Keratinocyte (primary cell): ENCODE measurements at regions not wholly inside any gene's neighbourhood (a gene's known extent, or its start where the extent isn't known, plus 50 kb on each side); places are given as distances from the start of the nearest gene placed in this dataset.

Source experiments
- DNase-seq: peaks from one replicate; pipeline ENCODE4 v3.0.0-alpha.2; 2011; ENCODE audit warnings: low read depth, missing footprints, low spot score
- FAIRE-seq: peaks from 2 replicates; lab custom pipeline; 2011; peaks lifted over from hg19 to GRCh38; lab: Jason Lieb, UNC
- H2AFZ ChIP-seq: 2 replicates; pipeline ENCODE4 v1.6.0; 2012; ENCODE audit warnings: low read length, control low read depth, inconsistent platforms; ENCODE audit not compliant: control insufficient read depth
- H3K27ac ChIP-seq: 2 replicates; pipeline ENCODE4 v1.5.1; 2011; ENCODE audit warnings: low read length; ENCODE audit not compliant: control insufficient read depth, insufficient read depth
- H3K27me3 ChIP-seq: 3 replicates; pipeline ENCODE4 v1.6.0; 2011; ENCODE audit warnings: low read length; ENCODE audit not compliant: control insufficient read depth, insufficient read depth; ENCODE audit errors: extremely low read depth
- H3K36me3 ChIP-seq, 2 experiments: 2 replicates in 1 of 2; 3 replicates in 1 of 2; pipeline ENCODE4 v1.5.1; 2011; ENCODE audit warnings: low read length in 2 of 2, mild to moderate bottlenecking in 1 of 2; ENCODE audit not compliant: control insufficient read depth in 2 of 2, insufficient read depth in 2 of 2; ENCODE audit errors: extremely low read depth in 1 of 2
- H3K4me1 ChIP-seq: 3 replicates; pipeline ENCODE4 v1.5.1; 2011; ENCODE audit warnings: low read length; ENCODE audit not compliant: control insufficient read depth, insufficient read depth; ENCODE audit errors: extremely low read depth
- H3K4me2 ChIP-seq: 3 replicates; pipeline ENCODE4 v1.6.0; 2011; ENCODE audit warnings: low read depth, low read length; ENCODE audit not compliant: control insufficient read depth, insufficient read depth; ENCODE audit errors: extremely low read depth
- H3K4me3 ChIP-seq, 3 experiments: fragments of 200-600 bp in 1 of 3; sonication (generic) in 1 of 3; 2 replicates in 2 of 3; 3 replicates in 1 of 3; pipeline ENCODE4 v1.5.1; 2011 to 2016; ENCODE audit warnings: low read length in 3 of 3, mild to moderate bottlenecking in 3 of 3, control low read depth in 2 of 3, inconsistent platforms in 1 of 3, low read depth in 1 of 3, mixed read lengths in 1 of 3, mixed run types in 1 of 3, moderate library complexity in 1 of 3; ENCODE audit not compliant: control insufficient read depth in 2 of 3, insufficient read depth in 2 of 3; ENCODE audit errors: extremely low read depth in 1 of 3
- H3K79me2 ChIP-seq: 2 replicates; pipeline ENCODE4 v1.6.0; 2012; ENCODE audit warnings: low read length; ENCODE audit not compliant: control insufficient read depth, insufficient read depth
- H3K9ac ChIP-seq: 3 replicates; pipeline ENCODE4 v1.6.0; 2011; ENCODE audit warnings: low read length; ENCODE audit not compliant: control insufficient read depth, insufficient read depth; ENCODE audit errors: extremely low read depth
- H3K9me1 ChIP-seq: 3 replicates; pipeline ENCODE4 v1.6.0; 2011; ENCODE audit warnings: low read length; ENCODE audit not compliant: control insufficient read depth, insufficient read depth; ENCODE audit errors: extremely low read depth
- H3K9me3 ChIP-seq: 2 replicates; pipeline ENCODE4 v1.5.1; 2012; ENCODE audit warnings: low read depth, low read length; ENCODE audit not compliant: control insufficient read depth
- H4K20me1 ChIP-seq: 3 replicates; pipeline ENCODE4 v1.6.0; 2011; ENCODE audit warnings: low read length; ENCODE audit not compliant: control insufficient read depth, insufficient read depth; ENCODE audit errors: extremely low read depth
- EZH2 ChIP-seq: IDR thresholded peaks from one replicate; pipeline ENCODE4 v1.6.1; 2012; ENCODE audit warnings: inconsistent platforms, mild to moderate bottlenecking, low read length, moderate library complexity
- dilution Hi-C: fragments of 300-500 bp; cut with MboI; formaldehyde crosslinking; loops from one replicate; pipeline ENCODE4 v1.7.0; 2020; ENCODE audit warnings: low sequenced_read_pairs; ENCODE audit not compliant: extremely low pct_ligation_motif_present
- TF ChIP-seq, protein P1 (sequence below), 3 experiments: IDR thresholded peaks in 1 of 3; conservative IDR thresholded peaks in 1 of 3; optimal IDR thresholded peaks in 1 of 3; 2 replicates in 2 of 3; 3 replicates in 1 of 3; pipeline versions ENCODE3 to v1.5.1; 2011; ENCODE audit warnings: low read length in 3 of 3, mild to moderate bottlenecking in 3 of 3, moderate library complexity in 2 of 3, control low read depth in 1 of 3, inconsistent platforms in 1 of 3; ENCODE audit not compliant: insufficient read depth in 2 of 3; ENCODE audit errors: extremely low read depth in 1 of 3

DNA sequence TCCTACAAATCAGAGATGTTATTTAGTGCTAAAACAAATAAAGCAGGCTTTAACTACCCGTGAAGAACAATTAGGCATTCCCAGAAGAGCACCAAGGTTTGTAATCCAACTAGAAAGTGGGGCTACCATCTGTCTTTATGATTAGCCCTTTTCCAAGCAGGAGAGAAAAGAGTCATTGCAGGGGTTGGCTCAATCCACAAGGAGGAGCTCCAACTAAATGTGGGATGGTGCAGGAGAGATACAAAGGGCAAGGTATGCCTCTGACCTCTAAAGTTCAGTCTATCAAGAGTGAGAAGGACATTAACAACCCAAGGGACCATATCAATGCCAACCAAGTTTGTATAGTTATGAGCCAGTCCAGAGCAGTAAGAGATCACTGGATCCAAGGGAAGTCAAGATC is 382.7 kb upstream of the DUSP10 start:
- Histone ChIP-seq H3K27me3 (no peaks in the 10 kb centered on the region), H3K27ac (no peak overlapping the region), H2AFZ (no peak overlapping the region), H4K20me1 (no peaks in the 10 kb centered on the region), H3K36me3 (no peaks in the 10 kb centered on the region), H3K4me2 (no peak overlapping the region), H3K79me2 (no peaks in the 10 kb centered on the region), H3K4me1 (no peaks in the 10 kb centered on the region), H3K9me3 (no peaks in the 10 kb centered on the region), H3K9ac (no peak overlapping the region), H3K4me3 (no peak overlapping the region), H3K9me1 (no peaks in the 10 kb centered on the region)
- dilution Hi-C loops, result no loop called here
- no peak for DNase-seq
- TF ChIP-seq, protein P1, sequence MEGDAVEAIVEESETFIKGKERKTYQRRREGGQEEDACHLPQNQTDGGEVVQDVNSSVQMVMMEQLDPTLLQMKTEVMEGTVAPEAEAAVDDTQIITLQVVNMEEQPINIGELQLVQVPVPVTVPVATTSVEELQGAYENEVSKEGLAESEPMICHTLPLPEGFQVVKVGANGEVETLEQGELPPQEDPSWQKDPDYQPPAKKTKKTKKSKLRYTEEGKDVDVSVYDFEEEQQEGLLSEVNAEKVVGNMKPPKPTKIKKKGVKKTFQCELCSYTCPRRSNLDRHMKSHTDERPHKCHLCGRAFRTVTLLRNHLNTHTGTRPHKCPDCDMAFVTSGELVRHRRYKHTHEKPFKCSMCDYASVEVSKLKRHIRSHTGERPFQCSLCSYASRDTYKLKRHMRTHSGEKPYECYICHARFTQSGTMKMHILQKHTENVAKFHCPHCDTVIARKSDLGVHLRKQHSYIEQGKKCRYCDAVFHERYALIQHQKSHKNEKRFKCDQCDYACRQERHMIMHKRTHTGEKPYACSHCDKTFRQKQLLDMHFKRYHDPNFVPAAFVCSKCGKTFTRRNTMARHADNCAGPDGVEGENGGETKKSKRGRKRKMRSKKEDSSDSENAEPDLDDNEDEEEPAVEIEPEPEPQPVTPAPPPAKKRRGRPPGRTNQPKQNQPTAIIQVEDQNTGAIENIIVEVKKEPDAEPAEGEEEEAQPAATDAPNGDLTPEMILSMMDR (optimal IDR thresholded peaks at IDR 0.05 in 1 of 3, IDR thresholded peaks at IDR 0.05 in 1 of 3, conservative IDR thresholded peaks at IDR 0.05 in 1 of 3; ENCODE audit: extremely low read depth in 1 of 3, insufficient read depth in 2 of 3, low read length in 3 of 3), result peak; percentile 38 to 65 (median 59)
- no peak for TF ChIP-seq EZH2
- FAIRE-seq, result no peak

DNA sequence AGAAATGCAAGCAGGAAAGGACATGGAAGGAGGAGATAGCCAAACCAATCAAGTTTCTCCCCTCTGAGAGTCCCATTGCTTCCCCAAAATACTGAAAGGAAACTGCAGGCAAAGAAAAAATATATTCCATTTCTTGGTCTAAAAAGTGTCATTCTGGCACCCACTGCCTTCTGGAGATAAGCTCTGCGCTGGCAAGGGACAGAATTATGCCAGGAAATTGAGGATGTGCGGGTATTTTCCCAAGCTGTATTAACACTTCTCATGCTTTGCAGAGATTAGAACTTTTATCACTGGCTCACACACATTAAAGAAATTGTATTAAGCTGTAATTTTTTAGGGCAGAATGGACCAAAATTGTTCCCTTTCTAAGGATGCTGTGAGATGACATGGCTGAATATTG is 381.2 kb upstream of the DUSP10 start:
- Histone ChIP-seq H3K79me2 (no peaks in the 10 kb centered on the region), H2AFZ (no peak overlapping the region), H3K27ac (no peak overlapping the region), H3K4me2 (no peak overlapping the region), H3K36me3 (no peaks in the 10 kb centered on the region), H3K4me3 (no peak overlapping the region), H3K9me1 (no peaks in the 10 kb centered on the region), H3K27me3 (no peaks in the 10 kb centered on the region), H3K4me1 (no peaks in the 10 kb centered on the region), H3K9ac (no peak overlapping the region), H4K20me1 (no peaks in the 10 kb centered on the region), H3K9me3 (no peaks in the 10 kb centered on the region)
- DNase-seq (no peak), FAIRE-seq (no peak)
- TF ChIP-seq, protein P1 (optimal IDR thresholded peaks at IDR 0.05 in 1 of 3, IDR thresholded peaks at IDR 0.05 in 1 of 3, conservative IDR thresholded peaks at IDR 0.05 in 1 of 3; ENCODE audit: extremely low read depth in 1 of 3, insufficient read depth in 2 of 3, low read length in 3 of 3), result no peak
- TF ChIP-seq EZH2, result no peak
- dilution Hi-C loops, result no loop called here
